Right renal pelvis (tissue), 4 donors: ENCODE measurements at regions not wholly inside any gene's neighbourhood (a gene's known extent, or its start where the extent isn't known, plus 50 kb on each side); places are given as distances from the start of the nearest gene placed in this dataset.
"Not testable (repeated sequence)": the region's sequence is repeated elsewhere in the genome, so short reads cannot be mapped to it uniquely, and the experiment has no call there.

Experiments used
- DNase-seq, 4 donors: peaks; one replicate each; pipeline ENCODE4 v3.0.0-alpha.2; 2013; ENCODE audit warnings: low read depth in 4 of 4, low spot score in 3 of 4, missing footprints in 1 of 4

DNA sequence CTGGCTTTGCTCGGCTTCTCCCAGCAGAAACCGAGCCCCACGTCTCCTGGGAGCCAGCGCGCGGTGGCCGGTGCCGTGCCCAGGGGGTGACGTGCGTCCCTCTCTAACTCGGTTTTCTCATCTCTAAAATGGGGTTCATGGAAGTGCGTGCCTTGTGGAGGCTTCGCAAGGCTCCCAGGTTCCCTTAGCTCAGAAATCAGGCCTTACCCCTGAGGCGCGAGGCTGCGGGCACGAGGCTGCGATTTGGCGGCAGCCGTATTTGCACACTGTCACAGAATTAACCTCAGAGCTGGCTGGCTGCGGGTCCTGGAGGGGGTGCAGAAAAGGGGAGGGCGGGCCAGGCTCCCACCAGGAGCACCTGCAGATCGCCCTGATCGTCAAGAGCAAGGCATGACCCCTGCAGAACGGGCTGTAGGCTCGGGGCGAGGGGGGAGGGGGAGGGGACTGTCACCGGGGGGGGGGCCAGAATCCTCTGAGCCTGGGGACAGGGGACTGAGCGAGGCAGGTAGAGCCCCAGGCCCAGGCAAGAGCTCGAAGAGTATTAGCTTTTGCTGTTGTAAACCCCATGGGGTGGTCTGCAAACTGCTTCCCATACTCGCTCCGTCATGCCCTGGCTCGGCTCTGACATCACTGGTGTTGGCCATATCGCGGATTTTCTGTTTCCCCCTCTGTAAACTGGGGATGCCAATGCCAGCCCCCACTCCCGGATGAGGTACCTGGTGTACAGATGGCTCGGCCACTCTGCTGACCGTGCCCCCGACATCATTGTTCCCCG, 62.2 kb downstream of the CCNE1 start:
- no peak for DNase-seq

GRCh38 chr19:29875931-29876330, 64.1 kb downstream of the CCNE1 start:
- no peak for DNase-seq

GRCh38 chr19:29876414-29876813, 64.6 kb downstream of the CCNE1 start:
- DNase-seq: no peak

- not testable (repeated sequence) for DNase-seq
Measured at GRCh38 chr19:29876908-29877307, 65.1 kb downstream of the CCNE1 start.

DNA sequence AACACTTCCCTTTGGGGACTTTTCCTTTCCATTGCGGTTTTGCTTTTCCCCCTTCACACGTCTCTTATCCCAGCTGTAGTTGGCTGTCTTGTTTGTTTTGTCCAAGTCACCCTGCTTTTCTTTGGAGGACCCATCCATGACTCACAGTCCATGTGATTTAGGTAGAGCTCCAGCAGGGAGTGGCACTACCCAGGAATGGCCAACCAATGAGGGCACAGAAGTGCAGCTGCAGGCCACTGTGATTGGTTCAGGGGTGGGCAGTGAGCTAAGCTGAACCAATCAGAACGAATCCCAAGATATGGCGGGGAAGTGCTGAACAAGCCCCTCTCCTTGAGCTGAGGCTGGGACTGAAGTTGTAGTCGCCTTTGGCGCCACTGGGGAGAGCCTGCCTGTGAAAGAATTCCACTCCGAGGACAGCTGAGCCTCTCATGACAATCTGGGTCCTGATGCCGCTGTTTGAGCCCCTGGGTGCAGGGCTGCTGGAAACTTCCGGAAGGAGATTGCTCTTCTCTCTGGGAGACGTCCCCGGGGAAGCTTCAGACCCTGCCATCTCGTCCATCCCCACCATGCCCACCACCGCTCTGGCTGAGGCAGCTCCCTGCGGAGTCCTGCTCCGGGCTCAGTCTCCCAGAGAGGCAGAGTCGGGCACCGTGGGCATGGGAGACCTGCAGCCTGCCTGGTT, 62.9 kb upstream of the URI1 start:
- DNase-seq: no peak

GRCh38 chr19:29879655-29879974, 62.4 kb upstream of the URI1 start:
- no peak for DNase-seq

- no peak for DNase-seq
Measured at GRCh38 chr19:29880498-29881081, 61.4 kb upstream of the URI1 start.

- DNase-seq: no peak
Measured at GRCh38 chr19:29881386-29881785, 60.7 kb upstream of the URI1 start.

GRCh38 chr19:29882719-29883105, 59.3 kb upstream of the URI1 start:
- no peak for DNase-seq

GRCh38 chr19:29884044-29884443, 58.0 kb upstream of the URI1 start:
- DNase-seq: no peak

DNA sequence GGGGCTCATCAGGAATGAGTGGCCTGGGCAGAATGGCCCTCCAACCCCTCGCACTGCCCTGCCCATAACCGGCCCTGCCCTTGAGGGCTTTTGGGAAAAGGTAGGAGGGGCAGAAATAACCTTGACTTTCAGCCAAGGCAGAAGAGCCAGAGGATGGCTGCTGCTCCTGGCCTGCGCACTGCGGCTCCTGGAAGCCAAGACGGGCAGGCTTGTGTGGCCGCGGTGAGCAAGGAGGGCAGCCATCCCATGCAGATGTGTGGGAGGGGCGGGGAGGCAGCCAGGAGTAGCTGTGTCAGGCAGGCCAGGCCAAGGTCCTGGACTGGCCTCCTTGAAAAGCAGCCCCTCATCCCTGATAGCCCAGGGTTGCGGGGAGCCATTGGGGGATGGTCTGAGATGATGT, 57.6 kb upstream of the URI1 start:
- DNase-seq: no peak

DNA sequence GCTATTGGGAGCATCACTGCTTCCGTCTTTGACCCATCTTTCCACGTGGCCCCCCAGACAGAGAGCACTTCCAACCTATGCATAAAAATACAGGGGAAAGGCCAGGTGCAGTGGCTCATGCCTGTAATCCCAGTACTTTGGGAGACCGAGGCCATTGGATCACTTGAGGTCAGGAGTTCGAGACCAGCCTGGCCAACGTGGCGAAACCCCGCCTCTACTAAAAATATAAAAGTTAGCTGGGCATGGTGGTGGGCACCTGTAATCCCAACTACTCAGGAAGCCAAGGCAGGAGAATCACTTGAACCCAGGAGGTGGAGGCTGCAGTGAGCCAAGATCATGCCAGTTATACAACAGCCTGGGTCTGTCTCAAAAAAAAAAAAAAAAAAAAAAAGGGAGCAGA, 55.9 kb upstream of the URI1 start:
- not testable (repeated sequence) for DNase-seq

DNA sequence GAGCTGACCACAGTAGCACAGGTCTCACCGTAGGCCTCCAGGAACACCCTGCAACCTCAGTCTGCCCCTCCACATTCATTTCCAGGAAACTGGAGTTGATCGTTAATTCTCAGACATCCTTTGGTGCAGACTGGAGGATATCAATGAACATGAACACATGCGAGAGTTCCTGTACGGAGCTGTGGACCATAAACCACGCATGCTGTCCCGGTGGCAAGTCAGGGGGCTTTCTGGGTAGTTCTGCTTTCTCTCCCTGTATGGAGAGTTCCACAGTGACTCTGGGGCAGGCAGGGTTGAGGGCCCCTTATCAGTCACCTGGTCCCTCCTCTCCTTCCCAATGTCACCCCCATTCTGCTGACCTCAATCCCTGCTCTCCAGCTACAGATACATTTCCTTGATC, 55.5 kb upstream of the URI1 start:
- DNase-seq: no peak

GRCh38 chr19:29887442-29887855, 54.6 kb upstream of the URI1 start:
- peak in 2 of 4 donors; percentile 60 to 63 for DNase-seq

DNA sequence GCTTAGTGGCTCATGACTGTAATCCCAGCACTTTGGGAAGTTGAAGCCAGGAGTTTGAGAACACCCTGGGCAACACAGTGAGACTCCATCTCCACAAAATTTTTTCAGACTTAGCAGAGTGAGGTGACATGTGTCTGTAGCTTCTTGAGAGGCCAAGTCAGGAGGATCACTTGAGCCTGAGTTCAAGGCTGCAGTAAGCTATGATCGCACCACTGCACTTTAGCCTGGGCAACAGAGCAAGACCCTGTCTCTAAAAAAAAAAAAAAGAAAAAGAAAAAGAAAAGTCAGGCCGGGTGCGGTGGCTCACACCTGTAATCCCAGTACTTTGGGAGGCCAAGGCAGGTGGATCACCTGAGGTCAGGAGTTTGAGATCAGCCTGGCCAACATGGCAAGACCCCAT, 54.0 kb upstream of the URI1 start:
- DNase-seq: not testable (repeated sequence)

DNA sequence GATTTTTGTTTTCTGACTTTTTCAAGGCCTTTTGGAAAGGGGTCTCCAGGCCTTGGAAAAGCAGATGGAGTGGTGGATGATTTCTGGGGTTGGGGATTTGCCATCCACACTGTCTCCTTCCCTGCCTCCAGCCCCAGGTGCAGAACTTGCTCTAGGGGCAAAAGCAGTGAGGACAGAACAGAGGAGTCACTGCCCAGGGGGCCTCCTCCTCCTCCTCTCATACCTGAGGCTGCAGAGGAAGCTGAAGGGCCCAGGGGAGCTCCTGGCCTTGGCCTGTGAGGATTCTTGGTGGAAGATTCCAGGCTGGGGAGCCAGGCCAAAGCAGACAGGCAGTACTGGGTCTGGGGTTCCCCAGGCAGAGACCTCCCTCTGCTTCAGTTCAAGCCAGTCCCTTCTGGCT, 52.3 kb upstream of the URI1 start:
- no peak for DNase-seq

GRCh38 chr19:29890392-29890791, 51.6 kb upstream of the URI1 start:
- no peak for DNase-seq
